ELR (cell line): ENCODE measurements at regions not wholly inside any gene's neighbourhood (a gene's known extent, or its start where the extent isn't known, plus 50 kb on each side); places are given as distances from the start of the nearest gene placed in this dataset.

Source experiments
- DNase-seq: peaks from one replicate; pipeline ENCODE4 v3.0.0-alpha.2; 2015; ENCODE audit warnings: low read depth

DNA sequence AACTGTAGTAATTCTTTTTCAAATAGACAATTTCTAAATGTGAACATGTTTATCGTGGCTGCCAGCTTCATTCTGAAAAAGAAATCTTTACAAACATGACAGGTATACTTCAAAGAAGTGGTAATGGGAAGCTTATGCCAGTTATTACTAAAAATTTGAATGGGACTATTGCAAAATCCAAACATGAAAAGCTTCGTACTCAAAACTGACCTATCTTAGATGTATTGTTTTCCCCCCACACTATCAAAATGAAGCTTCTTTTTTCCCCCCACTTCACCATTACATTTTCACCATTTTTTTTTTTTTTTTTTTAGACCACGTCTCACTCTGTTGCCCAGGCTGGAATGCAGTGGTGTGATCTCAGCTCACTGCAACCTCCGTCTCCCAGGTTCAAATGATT is 50.4 kb upstream of the SERTAD2 start:
- DNase-seq: no peak

DNA sequence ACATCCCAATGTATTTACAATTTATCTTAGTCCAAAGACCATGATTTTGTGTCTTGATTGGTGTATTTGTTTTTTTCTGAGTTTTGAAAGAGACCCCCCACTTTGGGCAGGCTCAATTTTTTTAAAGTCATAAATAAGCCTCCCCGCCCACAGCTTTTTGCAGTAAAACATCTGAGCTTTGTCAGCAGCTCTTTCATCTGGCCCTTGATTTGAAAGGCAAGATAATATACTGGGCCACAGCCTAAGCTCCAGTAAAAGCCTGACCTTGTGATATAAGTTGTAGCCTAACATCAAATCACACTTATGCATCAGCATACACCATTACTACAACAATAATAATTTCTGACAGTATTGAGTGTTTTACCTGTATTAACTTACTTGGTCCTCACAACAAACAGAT is 51.3 kb upstream of the SERTAD2 start:
- no peak for DNase-seq

DNA sequence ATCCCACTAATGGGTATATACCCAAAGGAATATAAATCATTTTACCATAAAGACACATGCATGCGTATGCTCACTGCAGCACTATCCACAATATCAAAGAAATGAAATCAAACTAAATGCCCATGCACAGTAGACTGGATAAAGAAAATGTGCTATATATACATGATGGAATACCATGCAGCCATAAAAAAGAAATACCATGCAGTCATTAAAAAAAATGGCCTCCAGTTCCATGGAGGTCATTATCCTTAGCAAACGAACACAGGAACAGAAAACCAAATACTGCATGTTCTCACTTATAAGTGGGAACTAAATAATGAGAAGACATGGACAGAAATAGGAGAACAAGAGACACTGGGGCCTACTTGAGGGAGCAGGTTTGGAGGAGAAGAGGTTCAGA is 53.6 kb upstream of the SERTAD2 start:
- DNase-seq: no peak

DNA sequence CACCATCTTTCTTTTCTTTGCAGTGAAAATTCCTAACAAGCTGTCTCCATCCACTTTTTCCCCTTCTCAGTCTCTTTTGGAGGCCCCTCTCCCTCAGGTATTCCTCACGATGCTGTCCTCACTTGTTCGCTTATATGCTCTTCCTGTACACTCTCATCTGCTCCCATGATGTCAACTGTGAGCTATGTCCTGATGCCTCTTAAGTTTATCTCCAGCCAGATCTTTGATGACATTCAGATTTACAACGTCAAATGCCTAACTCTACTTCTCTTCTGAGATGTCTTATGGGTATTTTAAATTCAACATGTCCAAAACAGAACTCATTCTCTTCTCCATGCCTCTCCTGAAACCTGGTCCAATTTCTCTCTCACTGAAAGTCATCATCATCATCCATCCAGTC is 55.1 kb upstream of the SERTAD2 start:
- no peak for DNase-seq

DNA sequence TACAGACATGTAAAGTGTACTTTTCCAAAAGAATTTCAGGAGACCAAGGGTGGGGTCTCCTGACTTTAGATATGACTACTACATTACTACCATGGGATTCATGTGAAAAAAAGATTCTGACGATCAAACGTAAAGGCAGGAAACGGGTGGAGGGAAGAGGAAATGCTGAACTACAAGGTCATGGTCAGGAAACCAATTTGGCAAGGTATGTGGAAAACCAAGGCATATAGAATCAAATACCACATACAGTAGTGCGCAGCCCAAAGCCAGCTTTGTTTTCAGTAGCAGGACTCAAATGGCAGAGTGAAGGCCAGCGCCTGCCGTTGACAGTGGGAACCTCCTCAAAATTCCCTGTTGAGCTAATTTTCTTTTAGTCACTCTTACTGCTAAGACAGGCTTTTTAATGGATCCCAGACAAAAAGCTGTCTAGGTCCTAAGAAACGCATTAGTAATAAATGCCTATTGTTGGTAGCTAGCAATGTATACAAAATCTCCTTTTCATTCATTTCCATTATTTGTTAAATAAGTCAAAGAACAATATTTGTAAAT is 57.6 kb upstream of the SERTAD2 start:
- DNase-seq: peak; percentile 34

DNA sequence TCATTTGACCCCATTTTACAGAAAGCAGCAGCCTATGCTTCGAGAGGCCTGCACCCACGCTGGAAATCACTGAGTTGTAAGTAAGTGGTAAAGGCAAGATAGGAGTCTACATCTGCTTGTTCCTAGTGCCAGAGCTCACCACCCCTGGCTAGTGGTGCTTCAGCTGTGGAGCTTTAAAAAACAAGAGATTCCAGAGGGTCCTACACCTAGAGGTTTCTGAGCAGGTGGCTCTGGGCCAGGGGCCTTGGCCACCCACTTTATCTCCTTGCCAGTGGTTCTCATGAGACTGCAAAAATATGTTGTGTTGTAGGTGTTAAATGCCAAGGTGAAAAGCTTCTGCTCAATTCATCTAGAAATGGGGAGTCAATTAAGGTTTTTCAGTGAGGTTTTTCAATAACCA is 60.0 kb upstream of the SERTAD2 start:
- DNase-seq: no peak

DNA sequence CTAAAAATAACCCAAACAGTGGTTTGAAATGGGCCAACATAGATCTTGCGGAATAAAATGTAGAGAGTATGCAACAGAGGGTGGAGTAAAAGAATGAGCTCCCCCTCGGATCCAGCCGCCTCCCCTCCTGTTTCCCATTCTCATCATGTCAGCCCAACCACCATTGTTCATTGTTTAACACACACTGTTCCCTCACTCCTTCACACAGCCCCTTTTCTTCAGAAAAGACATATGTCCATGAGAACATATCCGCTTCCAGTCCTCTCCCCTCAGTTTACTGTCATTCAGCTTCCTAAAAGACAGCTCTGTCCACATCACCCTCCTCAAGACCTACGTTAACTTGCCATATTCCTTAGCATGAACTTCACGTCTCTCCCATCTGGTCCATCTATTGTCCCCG is 62.9 kb upstream of the SERTAD2 start:
- no peak for DNase-seq

DNA sequence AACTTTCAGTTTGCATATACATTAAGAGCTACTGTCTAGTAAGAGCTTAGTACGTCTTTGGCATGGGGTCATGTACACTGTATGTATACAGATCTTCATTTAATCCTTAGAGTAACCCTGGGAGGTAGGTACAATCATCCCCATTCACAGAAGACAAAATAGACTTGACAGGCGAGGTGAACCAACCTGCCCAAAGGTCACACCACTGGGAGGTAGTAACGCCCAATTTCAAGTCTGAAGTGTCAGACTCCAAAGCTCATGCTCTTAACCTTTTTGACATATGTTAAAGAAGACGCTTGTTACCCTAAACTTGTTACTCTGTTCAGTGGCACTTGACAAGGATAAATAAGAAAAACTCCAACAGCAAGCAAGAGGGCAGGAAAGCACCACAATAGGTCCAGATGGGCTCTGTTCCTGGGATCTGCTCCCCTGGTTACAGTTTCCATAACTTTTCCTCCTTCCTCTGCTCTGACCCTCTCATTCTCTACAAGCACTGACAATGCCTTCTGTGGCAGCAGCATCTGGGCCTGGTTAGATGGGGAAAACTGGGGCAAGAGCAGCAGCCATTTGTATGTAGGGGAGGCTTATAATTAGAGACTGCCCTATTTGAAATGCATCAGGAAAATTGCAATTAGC is 64.7 kb upstream of the SERTAD2 start:
- DNase-seq: no peak

DNA sequence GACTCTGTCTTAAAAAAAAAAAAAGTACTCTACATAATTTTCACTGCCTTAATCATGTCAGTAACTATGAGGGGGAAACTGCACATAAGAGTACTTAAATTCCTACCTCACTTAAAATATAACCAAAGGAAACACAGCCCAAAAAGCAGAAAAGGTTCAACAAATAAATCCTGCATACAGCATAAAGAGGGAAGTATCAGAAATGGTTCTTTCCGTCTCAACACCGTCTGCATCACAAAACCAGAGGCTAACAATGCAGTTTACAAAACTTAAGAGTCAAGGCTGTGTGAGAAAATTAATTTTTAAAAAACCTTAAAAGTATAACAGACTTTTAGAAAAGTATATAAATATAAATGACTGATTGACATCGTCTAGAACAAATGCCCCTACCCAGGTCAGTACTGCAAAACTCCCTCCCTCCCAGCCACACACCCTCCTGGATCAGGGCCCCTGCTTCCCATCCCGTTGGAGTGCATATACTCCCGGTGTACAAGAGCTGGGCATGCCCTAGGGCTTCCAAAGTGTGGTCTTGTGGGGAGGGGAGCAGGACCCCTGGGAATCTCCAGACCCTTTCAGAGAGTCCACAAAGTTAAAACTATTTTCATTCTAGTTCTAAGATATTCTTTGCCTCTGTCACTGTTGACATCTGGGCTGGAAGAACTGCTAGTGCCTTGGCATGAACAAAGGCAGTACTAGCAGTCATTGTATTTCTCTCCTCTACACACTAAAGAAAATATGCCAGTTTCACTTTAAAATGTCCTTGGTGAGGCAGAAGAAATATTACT is 67.0 kb upstream of the SERTAD2 start:
- no peak for DNase-seq

DNA sequence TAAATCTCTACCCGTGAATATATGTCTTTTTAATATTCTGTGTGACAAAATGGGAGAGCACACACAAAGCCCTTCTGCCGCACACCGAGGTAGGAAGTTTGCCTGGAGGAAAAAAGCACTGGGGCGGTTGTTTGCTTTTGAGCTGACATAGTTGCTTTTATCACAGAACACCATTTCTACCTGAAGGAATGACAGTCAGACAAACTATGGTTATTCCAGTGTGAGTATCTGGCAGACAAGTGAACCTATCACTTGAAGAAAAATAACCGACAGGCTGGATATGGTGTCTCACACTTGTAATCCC is 67.6 kb upstream of the SERTAD2 start:
- no peak for DNase-seq

DNA sequence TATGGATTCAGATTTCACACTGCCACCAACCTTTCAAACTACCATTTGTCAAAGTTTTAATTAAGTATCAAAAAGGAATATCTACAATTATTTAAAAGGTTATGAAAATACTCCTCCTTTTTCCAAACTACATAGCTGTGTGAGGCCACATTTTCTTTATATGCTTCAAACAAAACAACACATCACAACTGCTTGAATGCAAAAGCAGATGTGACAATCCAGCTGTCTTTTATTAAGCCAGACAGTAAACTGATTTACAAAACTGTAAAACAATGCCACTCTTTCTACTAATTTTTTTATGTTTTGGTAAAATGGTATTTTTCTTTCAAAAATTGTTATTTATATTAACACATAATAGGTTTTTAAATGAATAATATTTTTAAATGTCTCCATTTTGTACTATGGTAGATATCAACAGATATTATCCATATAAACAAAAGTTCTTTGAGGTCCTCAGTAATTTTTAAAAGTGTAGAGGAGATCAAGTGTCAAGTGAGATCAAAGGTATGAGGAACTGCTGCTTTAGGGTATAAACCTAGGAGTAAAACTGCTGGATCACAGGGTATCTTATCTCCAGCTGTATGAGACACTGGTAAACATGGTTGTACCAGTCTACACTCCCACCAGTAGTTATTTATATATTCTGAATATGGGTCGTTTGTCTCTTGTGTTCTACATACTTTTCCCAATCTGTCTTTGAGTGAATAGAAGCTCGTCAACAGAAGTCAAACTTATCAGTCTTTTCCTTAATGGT is 68.8 kb upstream of the SERTAD2 start:
- no peak for DNase-seq

DNA sequence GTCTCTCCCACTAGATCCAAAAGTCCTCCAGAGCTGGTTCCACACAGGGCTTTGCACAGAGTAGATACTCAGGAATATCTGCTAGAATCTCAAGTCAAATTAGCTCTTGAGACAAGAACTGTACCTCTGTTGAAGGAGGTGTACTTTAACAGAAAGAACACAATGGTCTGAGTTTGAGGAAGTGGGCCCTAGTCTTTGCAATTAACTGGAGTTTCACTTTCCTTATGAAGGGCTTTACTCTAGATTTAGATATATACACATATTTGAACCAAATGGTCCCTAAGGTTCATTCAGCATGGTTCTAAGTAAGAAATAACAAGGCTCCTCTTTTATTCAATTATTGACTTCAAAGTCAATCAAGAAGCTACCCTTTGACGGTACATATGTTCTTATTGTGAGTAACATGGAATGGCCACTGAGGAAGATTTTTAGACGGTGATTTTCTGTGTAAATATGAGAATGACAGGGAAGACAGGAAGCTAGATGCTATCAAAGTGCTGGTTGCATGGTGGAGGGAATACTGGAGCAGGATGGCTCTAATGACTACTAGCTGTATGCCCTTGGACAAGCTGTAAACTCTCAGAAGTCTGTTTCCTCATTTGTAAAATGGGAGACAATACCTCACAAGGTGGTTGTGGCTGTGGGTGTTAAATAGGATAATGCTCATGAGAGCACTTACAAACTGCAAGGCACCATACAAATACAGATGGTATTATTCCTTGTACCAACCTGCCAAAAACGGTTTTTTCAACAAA is 73.5 kb upstream of the SERTAD2 start:
- DNase-seq: no peak

DNA sequence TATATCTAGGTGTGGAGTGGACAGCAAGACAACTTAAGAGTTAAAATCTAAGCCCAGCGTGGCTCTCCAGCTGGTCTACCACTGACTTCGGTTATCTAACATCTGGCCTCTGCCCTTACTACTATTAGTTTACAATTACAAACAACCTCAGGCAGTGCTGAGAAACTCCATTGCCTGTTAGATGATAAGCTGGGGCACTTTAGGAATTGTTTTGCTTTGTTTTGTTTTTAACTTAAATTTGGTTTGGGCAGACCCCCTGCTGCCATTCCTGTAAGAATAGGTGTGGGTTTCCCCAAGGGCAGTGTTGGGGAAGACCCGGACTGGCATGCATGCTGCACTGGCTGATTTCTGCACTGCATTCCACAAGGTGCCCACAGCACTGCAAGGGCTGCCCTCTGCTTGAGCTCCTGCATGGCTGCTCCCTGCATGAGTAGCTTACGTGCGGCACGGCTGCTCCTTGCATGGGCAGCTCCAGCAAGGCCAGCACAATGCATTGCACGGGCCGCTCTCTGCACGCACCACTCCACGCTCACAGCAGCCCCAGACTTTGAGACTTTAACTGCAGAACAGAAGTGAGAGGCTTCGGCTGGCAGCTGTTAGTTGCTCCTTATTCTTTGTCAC is 74.2 kb upstream of the SERTAD2 start:
- no peak for DNase-seq

DNA sequence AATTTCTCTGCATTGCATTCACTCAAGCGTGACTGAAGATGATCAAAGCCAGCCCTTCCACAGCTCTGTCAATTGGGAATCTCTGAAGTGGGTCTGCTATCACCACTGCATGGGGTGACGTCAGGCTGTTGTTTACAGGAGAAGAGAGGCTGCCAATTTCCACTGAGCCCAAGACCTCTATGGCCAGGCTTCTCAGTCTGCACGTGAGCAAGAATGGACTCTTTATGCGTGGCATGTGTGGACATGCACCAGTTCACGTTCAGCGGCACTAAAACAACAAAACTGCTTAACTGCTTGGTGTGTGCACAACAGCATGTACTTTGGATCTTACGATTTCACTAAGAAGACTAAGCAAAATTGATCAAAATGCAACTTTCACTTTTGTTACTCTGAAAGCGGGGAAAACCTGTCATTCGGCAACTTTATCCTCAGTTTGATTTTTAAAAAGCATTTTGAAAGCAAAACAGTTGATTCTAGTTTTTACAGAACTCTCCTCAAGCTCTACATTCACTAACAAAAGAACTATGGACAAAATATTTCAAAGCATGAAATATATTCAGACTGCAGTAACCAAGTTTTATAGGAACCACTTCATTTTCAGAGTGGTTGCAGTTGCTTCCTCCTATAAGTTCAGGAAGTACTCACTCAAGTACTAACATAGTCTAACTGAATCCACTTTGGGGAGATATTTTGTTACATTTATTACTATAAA is 77.0 kb upstream of the SERTAD2 start:
- DNase-seq: peak; percentile 83

DNA sequence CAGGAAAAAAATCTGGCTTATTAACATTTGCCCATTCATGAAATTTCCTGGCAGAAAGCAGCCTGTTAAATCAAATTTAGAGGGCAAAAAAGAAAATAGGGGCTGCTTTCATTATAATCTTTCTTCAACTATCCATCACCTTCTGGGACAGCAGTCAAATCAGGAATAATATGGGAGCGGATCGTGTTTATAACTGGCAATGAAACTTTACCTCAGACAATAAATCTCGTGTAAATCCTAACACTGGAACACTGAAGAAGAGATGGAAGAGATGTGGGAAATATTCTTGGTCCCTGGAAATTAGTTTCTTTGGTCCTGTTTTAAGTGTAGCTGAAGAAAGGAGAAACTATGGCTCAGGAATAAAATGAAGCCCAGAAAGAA is 77.5 kb upstream of the SERTAD2 start:
- no peak for DNase-seq

DNA sequence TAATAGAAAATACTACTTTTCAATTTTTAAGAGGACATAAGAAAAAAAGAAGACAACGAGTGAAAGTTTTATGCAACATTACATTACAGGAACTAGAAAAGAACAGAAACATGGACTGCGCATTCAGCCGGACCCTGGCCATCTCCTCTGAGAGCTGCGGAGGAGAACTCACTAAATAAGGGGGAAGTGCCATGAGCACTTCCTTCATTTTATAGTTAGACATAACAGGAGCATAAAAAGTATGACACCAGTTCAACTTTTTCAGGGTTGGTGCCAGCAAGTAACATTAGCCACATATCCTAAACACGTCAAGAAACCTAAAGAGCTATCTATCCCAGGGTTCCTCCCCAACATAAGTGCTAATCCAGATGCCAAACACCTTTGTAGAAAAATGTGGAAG is 78.0 kb upstream of the SERTAD2 start:
- no peak for DNase-seq

DNA sequence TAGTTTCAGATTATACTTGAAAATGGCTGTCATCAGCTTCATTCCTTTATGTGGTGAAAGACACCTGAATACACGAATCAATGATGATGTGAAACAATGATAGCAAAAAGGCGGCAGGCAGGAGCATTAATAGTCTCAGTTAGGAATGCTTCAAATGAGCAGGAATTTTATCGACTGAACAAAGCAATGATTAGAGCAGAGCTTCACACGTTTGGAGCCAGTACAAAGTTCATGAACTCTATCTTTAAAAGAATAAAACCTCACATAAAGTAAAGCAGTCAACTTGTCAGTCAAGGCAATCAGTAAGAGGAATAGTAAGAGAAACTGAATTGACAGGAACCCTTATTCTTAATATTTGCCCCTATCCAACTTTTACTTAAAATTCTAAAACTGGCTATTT is 78.4 kb upstream of the SERTAD2 start:
- DNase-seq: no peak

DNA sequence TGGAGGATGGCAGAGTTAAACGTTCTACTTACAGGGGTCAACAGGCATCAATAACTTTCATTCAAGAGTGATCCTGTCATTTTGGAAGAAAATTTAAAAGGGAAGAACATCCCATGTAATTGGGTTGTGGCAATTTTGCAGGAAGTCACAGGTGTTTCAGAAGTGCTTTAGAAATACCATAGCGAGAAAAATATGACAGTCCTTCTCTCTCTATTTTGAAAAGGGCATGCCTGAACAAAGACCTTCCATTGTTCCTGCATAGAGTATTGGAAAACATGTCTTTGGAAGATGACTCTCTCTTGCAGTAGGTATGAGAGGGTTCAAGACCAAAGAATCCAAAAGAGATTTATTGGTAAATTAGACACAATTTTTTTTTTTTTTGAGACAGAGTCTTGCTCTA is 81.8 kb upstream of the SERTAD2 start:
- no peak for DNase-seq

DNA sequence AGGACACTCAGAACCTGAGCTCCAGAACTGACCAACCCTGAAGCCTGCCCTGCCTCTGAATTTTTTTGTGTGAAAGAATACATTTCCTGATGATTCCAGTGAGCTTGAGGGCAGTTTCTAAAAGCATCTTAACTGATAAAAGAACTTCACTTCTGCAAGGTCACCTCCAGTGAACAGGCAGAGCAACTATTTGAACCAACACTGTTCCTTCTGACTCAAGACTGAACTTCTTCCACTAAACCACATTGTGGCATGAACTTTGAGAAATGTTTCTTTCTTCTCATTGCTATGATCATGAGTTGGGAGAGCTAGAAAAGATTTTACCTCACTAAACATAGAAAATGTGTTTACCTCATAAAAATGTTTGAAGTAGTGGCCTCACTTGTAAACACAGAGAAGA is 83.8 kb upstream of the SERTAD2 start:
- DNase-seq: no peak

DNA sequence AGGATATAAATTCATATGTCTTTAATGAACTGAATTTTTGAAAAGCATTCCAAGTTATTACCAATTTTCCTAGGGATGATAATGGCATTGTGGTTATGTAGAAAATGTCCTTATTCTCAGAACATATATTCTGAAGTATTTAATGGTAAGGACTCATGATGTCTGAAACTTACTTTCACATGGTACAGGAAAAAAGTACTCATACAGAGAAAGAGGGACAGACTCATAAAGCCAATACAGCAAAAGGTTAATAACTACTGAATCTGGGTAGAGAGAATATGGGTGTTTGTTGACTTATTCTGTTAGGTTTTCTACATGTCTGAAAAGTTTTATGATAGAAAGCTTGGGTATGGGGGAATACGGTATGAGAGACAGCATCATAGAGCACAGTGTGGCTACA is 84.3 kb upstream of the SERTAD2 start:
- no peak for DNase-seq

DNA sequence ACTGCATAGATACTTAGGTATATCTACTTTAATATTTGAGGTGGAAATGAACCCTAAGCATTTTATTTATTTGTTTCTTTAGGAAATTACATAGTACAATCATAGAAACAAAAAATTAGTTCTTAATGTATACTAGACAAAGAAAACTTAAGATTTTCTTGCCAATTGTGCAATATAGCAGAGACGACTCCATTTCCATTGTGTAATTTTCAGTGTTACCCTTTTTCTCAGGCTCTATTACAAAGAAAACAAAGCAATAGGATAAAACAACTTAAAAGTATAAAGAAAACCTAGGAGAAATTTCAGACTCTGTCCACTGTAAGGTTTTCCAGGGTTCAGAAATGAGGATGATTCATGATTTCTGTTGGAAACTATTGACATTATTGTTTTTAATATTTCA is 89.0 kb upstream of the SERTAD2 start:
- DNase-seq: no peak
